ENCODE measurements at regions not wholly inside any gene's neighbourhood (a gene's known extent, or its start where the extent isn't known, plus 50 kb on each side); places are given as distances from the start of the nearest gene placed in this dataset.

DNA sequence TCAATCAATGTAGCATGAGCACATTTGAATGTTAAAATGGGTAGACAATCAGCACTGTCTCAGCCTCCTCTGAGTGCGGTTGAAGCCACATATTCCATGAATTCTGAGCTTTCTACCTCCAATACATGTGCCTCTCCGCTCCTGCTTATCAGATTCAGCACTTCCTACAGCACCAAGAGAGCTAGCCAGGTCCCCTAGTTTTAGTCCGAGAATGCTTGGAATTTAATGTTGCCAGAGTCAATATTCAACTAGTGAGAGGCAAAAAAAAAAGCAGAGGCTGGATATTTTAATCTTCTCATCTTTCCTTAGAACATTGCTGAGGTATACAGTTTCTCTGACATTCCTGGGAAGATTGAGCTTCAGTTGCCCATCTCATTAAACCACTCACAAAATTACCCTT is 1979.1 kb upstream of the CDH9 start:
- no peak for DNase-seq
- intact Hi-C loops (cut with DNase I): no loop called here
- H3K4me1 ChIP-seq (ENCODE audit: insufficient read depth): no peaks in the 10 kb centered on the region
- TF ChIP-seq EP300 (IDR thresholded peaks at IDR 0.05) (no peak), POLR2A (IDR thresholded peaks at IDR 0.05) (no peak)
- TF ChIP-seq, protein P1, sequence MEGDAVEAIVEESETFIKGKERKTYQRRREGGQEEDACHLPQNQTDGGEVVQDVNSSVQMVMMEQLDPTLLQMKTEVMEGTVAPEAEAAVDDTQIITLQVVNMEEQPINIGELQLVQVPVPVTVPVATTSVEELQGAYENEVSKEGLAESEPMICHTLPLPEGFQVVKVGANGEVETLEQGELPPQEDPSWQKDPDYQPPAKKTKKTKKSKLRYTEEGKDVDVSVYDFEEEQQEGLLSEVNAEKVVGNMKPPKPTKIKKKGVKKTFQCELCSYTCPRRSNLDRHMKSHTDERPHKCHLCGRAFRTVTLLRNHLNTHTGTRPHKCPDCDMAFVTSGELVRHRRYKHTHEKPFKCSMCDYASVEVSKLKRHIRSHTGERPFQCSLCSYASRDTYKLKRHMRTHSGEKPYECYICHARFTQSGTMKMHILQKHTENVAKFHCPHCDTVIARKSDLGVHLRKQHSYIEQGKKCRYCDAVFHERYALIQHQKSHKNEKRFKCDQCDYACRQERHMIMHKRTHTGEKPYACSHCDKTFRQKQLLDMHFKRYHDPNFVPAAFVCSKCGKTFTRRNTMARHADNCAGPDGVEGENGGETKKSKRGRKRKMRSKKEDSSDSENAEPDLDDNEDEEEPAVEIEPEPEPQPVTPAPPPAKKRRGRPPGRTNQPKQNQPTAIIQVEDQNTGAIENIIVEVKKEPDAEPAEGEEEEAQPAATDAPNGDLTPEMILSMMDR (IDR thresholded peaks at IDR 0.05): no peak
- no peaks in the 10 kb centered on the region for H3K27me3 ChIP-seq
- WGBS, 3 donors: 77 to 83% (median 82%) methylated on average over 3 of the region's 3 CpGs
- H3K27ac ChIP-seq: no peak overlapping the region
- H3K4me3 ChIP-seq: no peak overlapping the region
- H3K9me3 ChIP-seq: no peaks in the 10 kb centered on the region
- H3K36me3 ChIP-seq: no peaks in the 10 kb centered on the region

DNA sequence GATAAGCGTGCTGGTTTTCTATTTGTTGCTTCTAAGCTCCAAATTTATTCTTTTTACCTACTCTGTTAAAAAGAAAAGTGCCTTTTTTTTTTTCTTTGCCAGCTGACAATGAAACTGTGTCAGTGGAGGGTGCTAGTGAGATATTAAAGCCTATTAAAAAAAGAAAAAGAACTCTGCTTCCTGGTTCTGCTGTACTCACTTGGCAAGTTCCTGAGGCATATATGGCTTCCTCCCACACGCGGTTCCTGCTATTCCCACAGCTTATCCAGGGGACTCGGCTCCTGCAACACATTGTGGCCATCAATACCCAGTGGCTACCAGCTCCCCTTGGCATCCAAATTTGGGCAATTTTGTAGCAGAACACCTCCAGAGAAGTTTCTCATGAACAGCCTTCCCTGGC is 1977.7 kb upstream of the CDH9 start:
- Histone ChIP-seq H3K36me3 (no peaks in the 10 kb centered on the region), H3K9me3 (no peaks in the 10 kb centered on the region), H3K4me3 (no peak overlapping the region), H3K4me1 (ENCODE audit: insufficient read depth) (no peaks in the 10 kb centered on the region), H3K27ac (no peak overlapping the region), H3K27me3 (no peaks in the 10 kb centered on the region)
- WGBS, 3 donors: 46 to 64% (median 62%) methylated on average over 4 of the region's 4 CpGs
- TF ChIP-seq POLR2A (IDR thresholded peaks at IDR 0.05): no peak
- TF ChIP-seq, protein P1 (IDR thresholded peaks at IDR 0.05): no peak
- TF ChIP-seq EP300 (IDR thresholded peaks at IDR 0.05): no peak
- no peak for DNase-seq
- intact Hi-C loops (cut with DNase I): no loop called here

DNA sequence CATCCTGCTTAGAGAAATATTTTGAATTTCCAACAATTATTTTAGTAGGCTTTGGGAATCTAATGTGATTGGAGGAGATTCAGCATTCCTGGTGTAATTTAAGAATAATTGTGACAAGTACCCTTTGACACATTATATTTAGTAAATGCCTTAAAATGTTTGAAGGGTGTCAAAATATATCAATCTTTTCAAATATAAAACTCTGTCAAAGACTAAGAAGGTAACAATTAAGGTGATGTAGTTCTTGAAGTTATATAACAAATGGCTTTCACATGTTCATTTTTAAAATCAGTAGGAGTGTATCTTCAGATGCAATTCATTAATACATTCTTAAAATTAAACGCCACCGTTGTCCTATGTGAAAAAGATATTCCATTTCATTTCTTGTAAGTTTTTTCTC is 1977.1 kb upstream of the CDH9 start:
- TF ChIP-seq POLR2A (IDR thresholded peaks at IDR 0.05) (no peak), EP300 (IDR thresholded peaks at IDR 0.05) (no peak)
- TF ChIP-seq, protein P1 (IDR thresholded peaks at IDR 0.05): no peak
- H3K4me1 ChIP-seq (ENCODE audit: insufficient read depth): no peaks in the 10 kb centered on the region
- no peaks in the 10 kb centered on the region for H3K36me3 ChIP-seq
- no peak for DNase-seq
- WGBS, 3 donors: 77 to 79% (median 77%) methylated on average over 2 of the region's 2 CpGs
- no peak overlapping the region for H3K27ac ChIP-seq
- intact Hi-C loops (cut with DNase I): no loop called here
- no peaks in the 10 kb centered on the region for H3K27me3 ChIP-seq
- H3K9me3 ChIP-seq: no peaks in the 10 kb centered on the region
- no peak overlapping the region for H3K4me3 ChIP-seq

DNA sequence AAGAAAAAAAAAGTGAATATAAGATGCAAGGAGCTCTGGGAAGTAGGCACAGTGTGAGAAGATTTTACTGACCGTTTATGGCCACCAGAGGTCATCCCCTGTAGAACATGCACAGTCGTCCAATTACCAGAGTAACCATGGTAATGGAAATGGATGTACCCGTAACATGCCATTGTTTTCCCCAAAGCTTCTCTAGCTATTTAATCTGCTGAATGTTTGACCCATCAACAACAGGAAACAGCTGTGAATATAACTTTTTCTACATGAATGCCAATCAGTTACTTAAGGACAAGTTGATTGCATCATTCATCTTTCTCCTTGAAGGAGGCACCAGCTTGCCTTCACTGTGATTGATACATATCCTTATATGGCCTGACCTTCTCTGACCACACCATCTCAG is 1967.0 kb upstream of the CDH9 start:
- 35 to 56% (median 41%) methylated on average over 3 of the region's 3 CpGs for WGBS, 3 donors
- intact Hi-C loops (cut with DNase I): no loop called here
- Histone ChIP-seq H3K4me1 (ENCODE audit: insufficient read depth) (no peaks in the 10 kb centered on the region), H3K4me3 (no peak overlapping the region), H3K36me3 (no peaks in the 10 kb centered on the region), H3K9me3 (no peaks in the 10 kb centered on the region), H3K27ac (no peak overlapping the region), H3K27me3 (peaks cover 4% of the 10 kb centered on the region)
- no peak for DNase-seq
- TF ChIP-seq, protein P1 (IDR thresholded peaks at IDR 0.05): no peak
- TF ChIP-seq POLR2A (IDR thresholded peaks at IDR 0.05) (no peak), EP300 (IDR thresholded peaks at IDR 0.05) (no peak)

DNA sequence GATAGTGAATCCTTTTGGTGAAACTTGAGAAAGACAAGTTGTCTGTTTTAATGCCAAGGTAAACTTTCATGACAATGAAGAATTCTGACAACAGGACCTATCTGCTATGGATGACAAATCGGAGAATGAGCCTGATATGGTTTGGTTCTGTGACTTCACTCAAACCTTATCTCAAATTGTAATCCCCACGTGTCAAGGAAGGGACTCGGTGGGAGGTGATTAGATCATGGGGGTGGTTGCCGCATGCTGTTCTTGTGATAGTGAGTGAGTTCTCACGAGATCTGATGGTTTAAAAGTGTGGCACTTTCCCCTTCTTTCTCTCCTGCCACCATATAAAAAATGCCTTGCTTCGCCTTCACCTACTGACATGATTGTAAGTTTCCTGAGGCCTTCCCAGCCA is 1964.1 kb upstream of the CDH9 start:
- Histone ChIP-seq H3K27me3 (peaks cover 4% of the 10 kb centered on the region), H3K36me3 (no peaks in the 10 kb centered on the region), H3K27ac (no peak overlapping the region), H3K9me3 (no peaks in the 10 kb centered on the region), H3K4me1 (ENCODE audit: insufficient read depth) (no peaks in the 10 kb centered on the region), H3K4me3 (no peak overlapping the region)
- intact Hi-C loops (cut with DNase I): no loop called here
- 79 to 86% (median 84%) methylated on average over 6 of the region's 6 CpGs for WGBS, 3 donors
- TF ChIP-seq, protein P1 (IDR thresholded peaks at IDR 0.05): no peak
- TF ChIP-seq EP300 (IDR thresholded peaks at IDR 0.05): no peak
- TF ChIP-seq POLR2A (IDR thresholded peaks at IDR 0.05): no peak
- DNase-seq: no peak

Data from ovary (tissue), 7 donors.